ENCODE measurements at regions not wholly inside any gene's neighbourhood (a gene's known extent, or its start where the extent isn't known, plus 50 kb on each side); places are given as distances from the start of the nearest gene placed in this dataset.
"Not testable (repeated sequence)": the region's sequence is repeated elsewhere in the genome, so short reads cannot be mapped to it uniquely, and the experiment has no call there.

- H3K4me3 ChIP-seq (ENCODE audit: low read depth, low read length) = no peak overlapping the region
- TF ChIP-seq CTCF (IDR thresholded peaks at IDR 0.05; ENCODE audit: low read depth, low read length, missing control alignments) = no peak
- no peak for DNase-seq (ENCODE audit: low read depth)
These were observed 403.8 kb upstream of the GBE1 start for GRCh38 chr3:82165266-82165665.

- peak; percentile 5 for DNase-seq (ENCODE audit: low read depth)
- no peak overlapping the region for H3K4me3 ChIP-seq (ENCODE audit: low read depth, low read length)
- TF ChIP-seq CTCF (IDR thresholded peaks at IDR 0.05; ENCODE audit: low read depth, low read length, missing control alignments) = no peak
These were observed 402.6 kb upstream of the GBE1 start for GRCh38 chr3:82163907-82164520.

GRCh38 chr3:82157952-82158351, 396.5 kb upstream of the GBE1 start:
- H3K4me3 ChIP-seq (ENCODE audit: low read depth, low read length) = no peak overlapping the region
- no peak for DNase-seq (ENCODE audit: low read depth)
- TF ChIP-seq CTCF (IDR thresholded peaks at IDR 0.05; ENCODE audit: low read depth, low read length, missing control alignments) = no peak

GRCh38 chr3:82153892-82154291, 392.4 kb upstream of the GBE1 start:
- DNase-seq (ENCODE audit: low read depth); H3K4me3 ChIP-seq (ENCODE audit: low read depth, low read length): not testable (repeated sequence)

GRCh38 chr3:82145742-82146141, 384.3 kb upstream of the GBE1 start:
- no peak for TF ChIP-seq CTCF (IDR thresholded peaks at IDR 0.05; ENCODE audit: low read depth, low read length, missing control alignments)
- H3K4me3 ChIP-seq (ENCODE audit: low read depth, low read length) = no peak overlapping the region
- no peak for DNase-seq (ENCODE audit: low read depth)

GRCh38 chr3:82144811-82145210, 383.4 kb upstream of the GBE1 start:
- TF ChIP-seq CTCF (IDR thresholded peaks at IDR 0.05; ENCODE audit: low read depth, low read length, missing control alignments) = no peak
- no peak for DNase-seq (ENCODE audit: low read depth)

GRCh38 chr3:82143661-82144412, 382.4 kb upstream of the GBE1 start:
- DNase-seq (ENCODE audit: low read depth) = no peak
- H3K4me3 ChIP-seq (ENCODE audit: low read depth, low read length) = no peak overlapping the region
- no peak for TF ChIP-seq CTCF (IDR thresholded peaks at IDR 0.05; ENCODE audit: low read depth, low read length, missing control alignments)

More at GRCh38 chr3:82144811-82145210, 383.4 kb upstream of the GBE1 start:
- no peak overlapping the region for H3K4me3 ChIP-seq (ENCODE audit: low read depth, low read length)

Data from GM12864 (cell line).